Astrocyte of the spinal cord (primary cell): ENCODE measurements at regions not wholly inside any gene's neighbourhood (a gene's known extent, or its start where the extent isn't known, plus 50 kb on each side); places are given as distances from the start of the nearest gene placed in this dataset.

ENCODE experiments used
- DNase-seq: peaks from one replicate; pipeline ENCODE4 v3.0.0; 2011; ENCODE audit warnings: low read depth, low spot score
- H3K4me3 ChIP-seq: 2 replicates; pipeline ENCODE4 v1.5.1; 2011; ENCODE audit warnings: low read depth, mild to moderate bottlenecking, low read length, moderate library complexity
- in situ Hi-C: cut with HindIII; loops from 2 replicates; pipeline ENCODE4 v1.10.0; 2017; ENCODE audit warnings: low sequenced_read_pairs
- TF ChIP-seq, protein P1 (sequence below): IDR thresholded peaks from 2 replicates; pipeline ENCODE4 v1.5.1; 2012; ENCODE audit warnings: low read depth, mild to moderate bottlenecking, low read length, inconsistent platforms

DNA sequence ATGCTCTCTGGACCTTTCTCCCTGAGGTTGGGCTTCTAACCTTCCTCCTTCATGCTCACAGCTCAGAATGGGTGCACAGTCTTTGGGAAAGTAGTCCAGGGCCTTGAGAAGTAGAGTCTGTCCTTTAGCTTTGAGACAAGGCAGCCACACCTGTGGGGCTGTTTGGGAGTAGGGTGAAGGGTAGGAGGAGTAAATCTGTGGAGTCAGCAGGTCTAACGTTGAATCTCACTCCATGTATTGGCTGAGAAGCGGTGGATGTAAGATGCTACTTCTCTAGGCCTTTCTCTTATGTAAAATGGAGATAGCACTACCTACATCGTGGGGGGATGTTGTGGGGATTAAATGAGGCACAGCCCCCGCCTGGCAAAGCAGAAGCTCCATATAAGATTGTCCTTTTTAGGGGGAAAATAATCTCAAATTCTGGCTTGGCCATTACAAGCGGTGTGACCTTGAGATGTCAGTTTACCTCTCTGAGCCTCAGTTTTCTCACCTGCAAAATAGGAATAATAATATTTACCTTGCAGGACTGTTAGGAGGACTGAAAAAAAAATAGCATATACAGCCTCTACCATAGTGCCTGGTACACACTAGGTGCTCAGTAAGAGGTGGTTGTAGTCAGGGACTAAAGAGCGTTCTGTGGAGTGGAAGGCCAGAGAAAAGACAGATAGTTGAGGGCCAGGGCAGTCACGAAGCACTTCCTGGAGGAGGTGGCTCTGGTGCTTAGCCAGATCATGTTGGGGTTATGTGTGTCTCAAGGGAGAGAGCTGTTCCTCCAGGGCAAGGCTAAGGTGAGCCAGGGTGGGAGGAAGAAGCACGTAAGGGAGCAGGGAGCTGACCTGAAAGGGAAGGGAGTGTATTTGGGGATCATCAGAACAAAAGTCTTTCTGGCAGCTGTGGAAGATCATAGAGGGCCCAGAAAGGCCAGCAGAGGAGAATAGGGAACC is 82.8 kb upstream of the MRPS22 start:
- TF ChIP-seq, protein P1, sequence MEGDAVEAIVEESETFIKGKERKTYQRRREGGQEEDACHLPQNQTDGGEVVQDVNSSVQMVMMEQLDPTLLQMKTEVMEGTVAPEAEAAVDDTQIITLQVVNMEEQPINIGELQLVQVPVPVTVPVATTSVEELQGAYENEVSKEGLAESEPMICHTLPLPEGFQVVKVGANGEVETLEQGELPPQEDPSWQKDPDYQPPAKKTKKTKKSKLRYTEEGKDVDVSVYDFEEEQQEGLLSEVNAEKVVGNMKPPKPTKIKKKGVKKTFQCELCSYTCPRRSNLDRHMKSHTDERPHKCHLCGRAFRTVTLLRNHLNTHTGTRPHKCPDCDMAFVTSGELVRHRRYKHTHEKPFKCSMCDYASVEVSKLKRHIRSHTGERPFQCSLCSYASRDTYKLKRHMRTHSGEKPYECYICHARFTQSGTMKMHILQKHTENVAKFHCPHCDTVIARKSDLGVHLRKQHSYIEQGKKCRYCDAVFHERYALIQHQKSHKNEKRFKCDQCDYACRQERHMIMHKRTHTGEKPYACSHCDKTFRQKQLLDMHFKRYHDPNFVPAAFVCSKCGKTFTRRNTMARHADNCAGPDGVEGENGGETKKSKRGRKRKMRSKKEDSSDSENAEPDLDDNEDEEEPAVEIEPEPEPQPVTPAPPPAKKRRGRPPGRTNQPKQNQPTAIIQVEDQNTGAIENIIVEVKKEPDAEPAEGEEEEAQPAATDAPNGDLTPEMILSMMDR, result no peak
- H3K4me3 ChIP-seq, result no peak overlapping the region
- in situ Hi-C loops, result no loop called here
- DNase-seq, result no peak

DNA sequence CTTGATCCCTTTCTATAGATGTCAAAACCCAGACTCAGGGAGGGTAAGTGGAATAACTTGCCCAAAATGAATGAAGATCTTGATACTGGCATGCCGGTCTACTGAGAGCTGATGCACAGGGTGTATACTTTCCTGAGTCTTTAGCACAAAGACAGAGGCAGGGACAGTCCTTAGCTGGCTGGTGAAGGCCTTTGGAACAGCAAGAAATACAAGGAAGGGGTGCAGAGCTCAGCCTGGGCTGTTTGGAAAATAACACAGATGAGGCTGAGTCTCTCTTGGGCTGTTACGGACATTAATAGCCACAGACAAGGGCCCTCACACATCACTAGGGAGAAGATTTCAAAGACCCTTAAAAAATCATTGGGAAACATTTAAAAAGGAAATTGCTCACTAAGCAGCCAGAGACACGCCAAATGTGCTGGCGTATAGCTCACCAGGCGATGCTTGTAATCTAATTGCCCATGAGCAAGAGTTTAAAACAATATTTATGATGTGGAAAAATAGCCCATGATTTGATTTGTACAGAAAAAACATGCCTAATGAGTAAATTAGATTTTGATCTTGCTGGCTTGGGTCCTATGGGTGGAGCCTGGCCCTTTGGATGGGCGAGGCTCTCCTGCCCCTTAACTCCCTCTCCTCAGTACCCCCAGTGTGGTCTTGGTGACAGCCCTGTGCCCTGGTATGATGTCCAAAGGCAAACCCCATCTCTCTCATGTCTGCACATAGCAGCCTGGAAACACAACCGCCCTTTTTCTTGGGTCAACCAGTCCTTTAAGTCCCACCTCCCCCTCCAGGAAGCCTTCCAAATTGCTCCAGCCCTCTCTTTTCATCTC is 81.8 kb upstream of the MRPS22 start:
- TF ChIP-seq, protein P1, result no peak
- in situ Hi-C loops, result no loop called here
- no peak overlapping the region for H3K4me3 ChIP-seq
- no peak for DNase-seq

- no peak for DNase-seq
- TF ChIP-seq, protein P1, result no peak
- in situ Hi-C loops, result no loop called here
- no peak overlapping the region for H3K4me3 ChIP-seq
These were observed 80.0 kb upstream of the MRPS22 start for GRCh38 chr3:139263798-139264197.

- TF ChIP-seq, protein P1, result no peak
- no peak overlapping the region for H3K4me3 ChIP-seq
- DNase-seq, result no peak
- in situ Hi-C loops, result no loop called here
These were observed 79.4 kb upstream of the MRPS22 start for GRCh38 chr3:139264375-139264774.

- in situ Hi-C loops, result no loop called here
- no peak for DNase-seq
These were observed 78.4 kb upstream of the MRPS22 start for GRCh38 chr3:139265131-139266016.

More at GRCh38 chr3:139265131-139266016, 78.4 kb upstream of the MRPS22 start:
- TF ChIP-seq, protein P1, result no peak
- no peak overlapping the region for H3K4me3 ChIP-seq
